Suppressor macrophage treated with lipopolysaccharide for 1 hour (primary cell): ENCODE measurements at regions not wholly inside any gene's neighbourhood (a gene's known extent, or its start where the extent isn't known, plus 50 kb on each side); places are given as distances from the start of the nearest gene placed in this dataset.
A peak's percentile ranks its signal among the peaks of the same experiment; 100 is the strongest.
"Not testable (repeated sequence)": the region's sequence is repeated elsewhere in the genome, so short reads cannot be mapped to it uniquely, and the experiment has no call there.

ENCODE experiments used
- DNase-seq, 3 donors: peaks; one replicate each; pipeline ENCODE4 v3.0.0-alpha.2; 2020 to 2022

- no peak for DNase-seq
These were observed 362.2 kb downstream of the SMARCA1 start for GRCh38 chrX:129161108-129161507.

GRCh38 chrX:129158505-129158904 is 364.8 kb downstream of the SMARCA1 start:
- DNase-seq = no peak

DNA sequence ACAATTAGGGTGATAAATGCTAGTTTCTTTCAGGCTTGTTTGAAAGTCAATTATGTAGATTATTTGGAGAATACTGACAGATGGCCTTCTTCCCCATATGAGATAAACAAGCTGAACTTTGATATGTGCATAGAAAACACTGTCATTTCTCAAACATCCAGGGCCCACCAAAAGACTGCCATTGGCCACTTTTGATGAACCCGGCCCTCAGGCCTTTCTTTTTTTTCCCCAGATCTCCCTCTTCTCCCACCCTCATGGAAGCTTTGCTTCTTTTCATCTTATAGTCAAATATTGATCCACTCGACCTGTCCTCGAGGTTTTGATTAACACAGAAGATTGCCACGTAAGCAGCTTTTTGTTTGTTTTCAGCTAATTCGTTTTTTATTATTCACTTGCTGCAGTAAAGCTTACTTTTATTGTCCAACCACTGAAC is 377.4 kb downstream of the SMARCA1 start:
- no peak for DNase-seq

GRCh38 chrX:129145385-129145784 is 377.9 kb downstream of the SMARCA1 start:
- no peak for DNase-seq

GRCh38 chrX:129144172-129145038 is 378.9 kb downstream of the SMARCA1 start:
- DNase-seq = no peak

DNA sequence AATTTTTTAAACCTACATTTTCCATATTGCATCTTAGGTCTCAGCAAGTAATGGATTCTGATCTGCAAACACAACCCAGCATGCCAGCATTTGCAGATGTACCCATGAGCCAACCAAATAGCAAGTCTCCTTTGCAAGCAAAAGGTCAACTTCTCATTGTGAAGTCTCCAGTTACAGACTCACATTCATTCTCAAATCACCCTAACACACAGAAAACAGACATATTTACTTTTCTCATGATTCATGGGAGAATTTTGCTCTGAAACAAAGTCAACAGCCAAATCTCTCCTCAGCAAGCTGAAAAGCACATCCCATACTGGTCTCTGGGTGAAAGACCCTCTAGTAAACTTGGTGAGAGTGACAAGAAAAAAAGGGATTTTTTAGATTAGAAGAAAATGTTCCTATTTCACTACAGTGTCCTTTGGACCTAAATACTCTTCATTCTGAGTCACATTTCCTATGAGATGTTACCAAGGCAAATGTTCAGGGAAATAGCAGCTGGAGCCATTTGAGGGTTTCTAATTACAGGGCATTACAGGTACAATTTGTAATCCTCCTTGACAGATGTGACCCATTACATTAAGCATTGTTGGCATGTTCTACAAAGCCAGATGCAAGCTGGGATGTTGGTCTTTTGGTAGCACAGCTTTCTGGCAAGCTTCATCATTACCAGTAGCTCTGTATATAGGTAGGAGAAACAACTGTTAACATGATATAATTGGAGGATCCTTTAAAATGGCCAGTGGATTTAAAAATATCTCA is 383.3 kb downstream of the SMARCA1 start:
- DNase-seq = no peak

DNA sequence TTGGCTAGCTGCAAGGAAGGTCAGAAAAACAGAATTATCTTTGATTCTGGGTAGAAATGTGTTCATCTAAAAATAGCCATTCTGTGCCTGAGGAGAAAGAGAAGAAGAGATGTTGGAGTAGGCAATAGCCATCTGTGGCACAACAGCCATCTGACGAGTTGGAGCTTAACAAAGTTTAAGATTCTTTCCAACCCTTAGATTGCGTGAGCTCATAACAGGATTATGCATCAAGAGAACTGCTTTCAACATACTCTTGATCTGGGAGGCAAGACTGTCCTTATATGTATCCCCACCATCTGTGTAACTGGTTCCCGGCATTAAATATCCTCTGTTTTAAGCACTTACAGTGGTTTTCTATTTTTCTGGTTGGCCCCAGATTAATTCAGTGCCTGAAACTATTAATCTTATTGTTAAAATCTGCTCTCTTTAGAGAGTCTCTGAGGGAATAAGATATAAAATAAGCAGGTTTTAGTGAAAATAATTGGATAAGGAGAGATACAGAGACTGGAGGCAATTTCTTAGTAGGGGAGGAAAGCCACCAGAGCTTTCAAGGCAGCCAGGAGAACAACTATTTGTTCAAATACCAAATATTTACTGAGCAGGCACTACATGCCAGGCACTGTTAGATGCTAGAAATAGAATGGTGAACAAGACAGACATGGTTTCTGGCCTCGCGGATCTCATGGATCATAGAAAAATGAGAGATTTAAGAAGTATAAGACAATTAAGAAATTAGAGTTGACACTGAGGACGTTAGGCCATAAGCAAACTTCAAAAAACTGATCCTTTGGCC is 398.0 kb downstream of the SMARCA1 start:
- no peak for DNase-seq

GRCh38 chrX:129123795-129124194 is 399.5 kb downstream of the SMARCA1 start:
- DNase-seq = no peak

DNA sequence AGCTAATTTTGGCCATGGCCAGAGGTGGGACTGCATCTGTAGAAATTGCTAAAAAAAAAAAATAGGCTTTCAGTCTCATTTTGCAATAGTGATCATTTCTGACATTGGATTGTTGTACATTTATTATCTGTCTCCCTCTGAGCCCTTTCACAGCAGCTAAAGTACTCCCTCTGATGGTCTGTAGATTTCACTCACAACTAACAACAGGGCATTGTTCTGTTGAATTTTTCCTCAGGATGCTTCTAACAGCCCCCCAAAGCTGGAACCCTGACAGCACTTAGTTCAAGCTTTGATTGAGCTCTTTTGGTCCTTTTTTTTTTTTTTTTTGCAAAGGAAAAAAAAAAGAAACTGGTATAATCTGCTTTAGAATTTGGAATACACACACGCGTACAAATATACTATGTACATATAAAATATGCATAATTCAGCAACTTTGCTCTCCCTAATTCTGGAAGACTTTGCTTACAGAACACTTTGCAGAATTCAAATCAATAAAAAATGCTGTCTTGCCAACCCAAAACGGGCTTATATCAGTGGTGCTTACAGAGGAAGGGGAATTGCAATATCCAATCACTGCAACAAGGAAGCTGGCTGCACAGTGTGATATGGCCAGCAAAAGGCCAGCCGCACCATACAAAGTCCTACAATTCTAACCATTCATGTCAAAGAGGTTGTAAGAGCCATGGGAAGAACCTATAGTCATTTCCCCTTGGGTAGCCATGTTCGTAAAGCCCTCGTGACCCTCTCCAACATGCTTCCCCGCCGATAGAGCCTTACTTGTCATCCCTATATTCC is 406.4 kb downstream of the SMARCA1 start:
- no peak for DNase-seq

DNA sequence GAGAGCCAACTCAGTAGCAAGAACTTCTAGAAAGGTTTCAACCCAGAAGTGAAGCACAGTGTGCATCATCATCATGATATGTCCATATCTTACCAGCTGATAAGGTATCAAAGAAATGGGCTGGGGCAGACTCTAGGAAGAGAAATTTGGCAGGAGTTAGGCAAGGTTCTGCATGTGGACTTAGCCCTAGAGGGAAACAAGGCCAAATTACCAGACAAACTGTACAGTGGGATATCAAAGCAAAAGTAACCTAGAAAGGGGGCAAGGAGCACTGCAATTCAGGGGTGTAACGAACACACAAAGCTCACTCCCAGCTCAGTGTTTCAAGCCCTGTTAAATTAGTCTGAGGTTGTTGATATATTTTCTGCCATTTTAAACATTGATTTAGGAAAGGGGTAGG is 407.4 kb downstream of the SMARCA1 start:
- no peak for DNase-seq

DNA sequence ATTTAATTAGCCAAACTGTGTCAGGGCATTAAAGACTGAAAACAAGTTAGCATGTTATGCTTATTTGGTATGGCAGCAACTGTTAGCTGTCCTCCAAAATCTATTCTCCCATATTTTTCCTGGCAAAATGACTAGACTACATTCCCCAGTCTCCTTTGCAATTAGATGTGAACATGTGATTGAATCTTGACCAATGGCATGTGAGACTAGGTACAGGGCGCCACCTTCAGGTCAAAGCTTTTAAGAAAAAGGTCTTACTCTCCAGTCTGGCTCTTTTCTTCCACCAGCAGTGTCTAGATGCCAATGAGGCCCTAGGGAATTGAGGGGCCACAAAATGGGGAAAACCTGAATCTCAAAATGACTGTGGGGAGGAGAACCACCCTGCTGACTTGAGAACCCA is 408.2 kb downstream of the SMARCA1 start:
- peak; percentile 17 to 22 (median 19) for DNase-seq

DNA sequence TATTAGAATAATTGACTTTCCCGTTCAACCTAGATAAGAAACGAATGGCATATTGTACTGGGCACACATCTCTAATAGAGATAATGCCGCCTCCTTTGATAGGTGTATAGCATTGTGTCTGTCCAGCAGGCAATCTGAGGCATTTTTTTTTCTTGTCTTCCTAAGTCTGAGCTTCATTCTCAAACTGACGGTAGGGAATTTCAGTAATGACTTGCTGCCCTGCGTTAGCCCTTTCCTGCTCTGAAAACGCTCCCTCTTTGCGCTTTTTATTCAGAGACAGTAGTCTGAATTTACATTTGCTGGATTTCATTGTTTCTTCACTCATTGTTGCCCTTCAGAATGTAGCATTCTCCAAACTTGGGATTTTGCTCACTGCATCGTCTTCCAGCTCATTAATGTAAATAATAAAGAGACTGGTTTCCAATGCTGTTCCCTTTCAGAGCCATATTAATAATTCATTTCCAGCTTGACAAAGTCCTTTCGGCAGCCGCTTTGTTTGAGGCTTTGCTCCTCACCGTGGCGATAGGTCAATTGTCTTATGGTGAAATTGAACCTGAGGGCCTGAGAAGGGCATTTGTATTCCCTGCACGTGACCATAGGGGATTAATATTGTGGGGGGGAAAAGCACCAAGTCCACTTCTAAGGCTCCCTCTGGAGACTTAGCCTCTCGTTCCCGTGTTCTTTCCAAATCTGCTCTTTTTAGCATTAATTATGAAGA is 412.1 kb downstream of the SMARCA1 start:
- DNase-seq = no peak

GRCh38 chrX:129108936-129109335 is 414.4 kb downstream of the SMARCA1 start:
- DNase-seq = no peak

DNA sequence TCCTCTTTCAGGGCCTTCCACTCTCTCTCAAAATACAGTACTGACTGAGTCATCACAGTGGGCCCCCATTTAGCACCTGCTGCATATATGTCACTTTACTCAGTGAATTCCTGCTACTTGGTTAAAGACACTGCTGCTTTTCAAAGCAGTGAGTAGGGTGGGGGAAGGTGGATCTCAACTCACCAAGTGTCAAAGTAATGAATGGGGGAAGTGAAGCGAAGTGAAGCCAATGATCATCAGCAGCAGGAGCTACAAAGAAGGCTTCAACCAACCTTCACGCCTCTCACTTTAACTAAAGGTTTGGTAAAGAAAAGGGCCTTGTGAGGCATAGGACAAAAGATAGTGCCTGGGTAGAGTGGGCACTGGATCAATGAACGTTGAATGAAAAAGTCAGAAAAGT is 424.1 kb downstream of the SMARCA1 start:
- no peak for DNase-seq

DNA sequence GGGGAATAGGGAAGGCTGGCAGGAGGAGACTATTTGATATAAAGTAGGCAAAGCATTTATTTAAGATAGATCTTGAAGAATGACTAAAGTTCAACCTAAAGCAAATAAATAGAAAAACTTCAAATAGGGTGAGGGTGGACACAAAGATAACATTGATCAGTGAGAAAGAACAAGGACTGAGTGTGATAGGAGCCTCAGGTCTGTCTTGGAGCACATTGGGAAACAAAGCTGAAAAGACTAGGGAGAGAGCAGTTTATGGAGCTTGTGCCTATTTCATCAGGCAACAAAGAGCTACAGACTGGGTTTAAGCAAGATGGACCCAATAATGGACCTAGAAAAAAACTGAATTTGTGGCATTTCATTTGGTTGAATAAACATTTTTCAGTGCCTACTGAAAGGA is 425.6 kb downstream of the SMARCA1 start:
- DNase-seq = no peak

DNA sequence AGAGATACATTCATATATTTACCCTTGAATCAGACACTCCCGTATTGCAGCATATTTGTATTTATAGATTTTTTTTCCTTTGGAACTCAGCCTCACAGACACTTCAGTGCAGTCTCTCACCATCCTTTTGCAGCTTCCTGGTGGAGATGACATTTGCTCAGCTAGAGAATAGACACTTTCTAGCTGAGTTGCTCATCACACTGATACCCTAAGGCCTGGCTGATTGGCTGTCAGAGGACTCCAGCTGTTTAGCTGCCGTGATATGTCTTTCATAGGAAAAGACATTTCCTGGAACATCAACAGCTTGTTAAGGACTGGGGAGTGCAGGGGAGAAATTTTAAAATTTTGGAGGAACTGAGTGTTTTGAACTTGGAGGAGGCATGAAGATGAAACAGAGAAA is 429.6 kb downstream of the SMARCA1 start:
- no peak for DNase-seq

DNA sequence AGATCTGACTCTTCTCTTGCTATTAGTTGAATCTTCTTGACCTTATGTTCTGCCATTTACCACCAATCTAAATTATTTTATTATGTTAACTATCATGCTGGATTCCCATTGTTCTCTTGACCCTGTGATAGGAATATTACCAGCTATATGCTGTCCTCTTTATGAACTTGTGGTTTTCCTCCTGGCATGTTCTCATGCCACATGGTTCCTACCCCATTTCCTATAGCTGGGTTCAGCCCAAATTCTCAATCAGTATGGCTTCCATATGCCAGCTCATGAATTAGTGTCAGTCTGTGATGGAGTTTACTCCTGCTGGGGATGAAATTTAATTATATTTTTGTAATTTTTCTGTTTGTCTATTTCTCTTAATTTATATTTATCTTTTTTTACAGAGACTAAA is 430.5 kb downstream of the SMARCA1 start:
- no peak for DNase-seq

- no peak for DNase-seq
These were observed 431.0 kb downstream of the SMARCA1 start for GRCh38 chrX:129092242-129092641.

GRCh38 chrX:129091097-129091496 is 432.2 kb downstream of the SMARCA1 start:
- no peak for DNase-seq

DNA sequence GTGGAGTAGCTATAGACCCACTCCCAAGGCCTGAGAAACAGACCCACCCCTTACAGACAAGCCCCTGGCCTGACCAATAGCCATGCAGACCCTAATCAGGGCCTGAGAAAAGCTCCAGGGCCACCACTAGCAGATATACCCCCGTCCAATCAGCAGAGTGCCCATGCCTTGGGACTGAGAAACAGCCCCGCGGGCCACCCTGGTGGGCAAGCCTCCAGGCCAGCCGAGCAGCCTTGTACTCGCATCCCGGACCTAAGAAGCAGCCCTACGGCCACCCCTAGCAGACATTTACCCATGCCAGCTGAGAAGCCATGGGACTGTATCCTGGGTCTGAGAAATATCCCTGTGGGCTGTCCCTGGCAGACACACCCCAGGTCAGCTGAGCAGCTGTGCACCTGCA is 436.5 kb downstream of the SMARCA1 start:
- DNase-seq = no peak

- not testable (repeated sequence) for DNase-seq
These were observed 439.0 kb downstream of the SMARCA1 start for GRCh38 chrX:129084291-129084690.
